CD14-positive monocyte (primary cell): ENCODE measurements at regions not wholly inside any gene's neighbourhood (a gene's known extent, or its start where the extent isn't known, plus 50 kb on each side); places are given as distances from the start of the nearest gene placed in this dataset.

Experiments used
- DNase-seq, 3 donors: peaks; one replicate each; pipeline ENCODE4 v3.0.0-alpha.2; 2011 to 2022
- H2AFZ ChIP-seq: 2 replicates; pipeline ENCODE4 v1.6.0; 2012; ENCODE audit warnings: mild to moderate bottlenecking, low read depth, low read length, inconsistent platforms; ENCODE audit not compliant: insufficient read depth, poor library complexity, severe bottlenecking
- H3K27ac ChIP-seq, 2 donors: 1 replicate in 1 of 2; 2 replicates in 1 of 2; pipeline ENCODE4 v1.5.1; 2012 to 2013; ENCODE audit warnings: low read length in 2 of 2, control low read depth in 1 of 2, inconsistent platforms in 1 of 2, low read depth in 1 of 2, mild to moderate bottlenecking in 1 of 2
- H3K27me3 ChIP-seq, 2 donors: one replicate each; pipeline versions ENCODE4 v1.6.0 to v1.6.1; 2011 to 2013; ENCODE audit warnings: low read length in 2 of 2; ENCODE audit not compliant: control insufficient read depth in 2 of 2, insufficient read depth in 2 of 2
- H3K36me3 ChIP-seq, 2 donors: replicated peaks in 1 of 2; 1 replicate in 1 of 2; 2 replicates in 1 of 2; pipeline versions ENCODE4 v1.5.1 to v1.6.1; 2012 to 2013; ENCODE audit warnings: low read length in 2 of 2, control low read depth in 1 of 2, inconsistent platforms in 1 of 2, mild to moderate bottlenecking in 1 of 2; ENCODE audit not compliant: insufficient read depth in 2 of 2, control insufficient read depth in 1 of 2
- H3K4me1 ChIP-seq, 2 donors: 1 replicate in 1 of 2; 2 replicates in 1 of 2; pipeline versions ENCODE4 v1.5.1 to v1.6.1; 2012 to 2013; ENCODE audit warnings: low read length in 2 of 2, control low read depth in 1 of 2, inconsistent platforms in 1 of 2, mild to moderate bottlenecking in 1 of 2, moderate library complexity in 1 of 2; ENCODE audit not compliant: insufficient read depth in 2 of 2, control insufficient read depth in 1 of 2
- H3K4me2 ChIP-seq: replicated peaks from 2 replicates; pipeline ENCODE3; 2012; ENCODE audit warnings: low read length, moderate library complexity, mild to moderate bottlenecking; ENCODE audit not compliant: poor library complexity, severe bottlenecking; ENCODE audit errors: extremely low read depth
- H3K4me3 ChIP-seq, 3 experiments: fragments of 200-600 bp in 1 of 3; sonication (generic) in 1 of 3; replicated peaks in 1 of 3; 1 replicate in 2 of 3; 2 replicates in 1 of 3; pipeline ENCODE4 v1.5.1; 2011 to 2013; ENCODE audit warnings: low read length in 3 of 3, mild to moderate bottlenecking in 3 of 3, control low read depth in 2 of 3, low read depth in 2 of 3, inconsistent platforms in 1 of 3, moderate library complexity in 1 of 3
- H3K79me2 ChIP-seq: 2 replicates; pipeline ENCODE4 v1.6.0; 2012; ENCODE audit warnings: mild to moderate bottlenecking, control low read depth, inconsistent platforms, low read length, moderate library complexity; ENCODE audit not compliant: insufficient read depth
- H3K9ac ChIP-seq: 2 replicates; pipeline ENCODE4 v1.6.0; 2017; ENCODE audit warnings: low read length, mild to moderate bottlenecking; ENCODE audit not compliant: insufficient read depth, poor library complexity, severe bottlenecking
- H3K9me3 ChIP-seq, 2 donors: replicated peaks in 1 of 2; 1 replicate in 1 of 2; 2 replicates in 1 of 2; pipeline versions ENCODE4 v1.5.1 to v1.6.1; 2012 to 2013; ENCODE audit warnings: low read length in 2 of 2, control low read depth in 1 of 2; ENCODE audit not compliant: control insufficient read depth in 1 of 2, insufficient read depth in 1 of 2
- H4K20me1 ChIP-seq: 2 replicates; pipeline ENCODE4 v1.6.0; 2012; ENCODE audit warnings: mild to moderate bottlenecking, low read length, control low read depth, moderate library complexity; ENCODE audit not compliant: insufficient read depth
- H3K27ac Mint-ChIP-seq, 7 donors: one replicate each; pipeline ENCODE4 v1.8.0; 2020; ENCODE audit warnings: mild to moderate bottlenecking in 7 of 7, mixed read lengths in 7 of 7, moderate library complexity in 6 of 7, inconsistent platforms in 2 of 7
- H3K27me3 Mint-ChIP-seq, 3 donors: one replicate each; pipeline ENCODE4 v1.8.0; 2021 to 2022; ENCODE audit warnings: low read depth in 3 of 3, mild to moderate bottlenecking in 3 of 3, mixed read lengths in 3 of 3, moderate library complexity in 3 of 3, inconsistent platforms in 1 of 3
- H3K36me3 Mint-ChIP-seq, 2 donors: one replicate each; pipeline ENCODE4 v1.8.0; 2020; ENCODE audit warnings: mixed read lengths in 2 of 2, inconsistent platforms in 1 of 2, mild to moderate bottlenecking in 1 of 2
- H3K4me1 Mint-ChIP-seq: one replicate; pipeline ENCODE4 v1.8.0; 2020; ENCODE audit warnings: mild to moderate bottlenecking, mixed read lengths
- H3K4me3 Mint-ChIP-seq, 2 donors: one replicate each; pipeline ENCODE4 v1.8.0; 2020; ENCODE audit warnings: mild to moderate bottlenecking in 2 of 2, mixed read lengths in 2 of 2, moderate library complexity in 1 of 2
- H3K9me3 Mint-ChIP-seq, 7 donors: one replicate each; pipeline ENCODE4 v1.8.0; 2020 to 2022; ENCODE audit warnings: mixed read lengths in 7 of 7, mild to moderate bottlenecking in 6 of 7, moderate library complexity in 6 of 7, inconsistent platforms in 2 of 7
- CTCF ChIP-seq: fragments of 200-600 bp; IDR thresholded peaks from one replicate; pipeline ENCODE4 v1.8.0; 2022; ENCODE audit warnings: antibody characterized with exemption, mild to moderate bottlenecking
- WGBS: methylation state at CpG from one replicate; pipeline ENCODE4 v1.1.5; 2013; ENCODE audit warnings: missing lambda C conversion rate; ENCODE audit not compliant: insufficient coverage; 5-methylcytosine and 5-hydroxymethylcytosine counted together
- intact Hi-C, 2 donors: fragments of 100-400 bp; cut with micrococcal nuclease; formaldehyde crosslinking; loops; one replicate each; pipeline versions ENCODE4 v1.15.0 to v1.15.1; 2023

GRCh38 chr2:80711915-80712314 lies 407.4 kb upstream of the LRRTM1 start:
- no peaks in the 10 kb centered on the region for H3K36me3 Mint-ChIP-seq

GRCh38 chr2:80706951-80707350 lies 402.4 kb upstream of the LRRTM1 start:
- no peak for TF ChIP-seq CTCF
- H3K36me3 ChIP-seq, result no peaks in the 10 kb centered on the region
- WGBS, result no CpG with 5 or more reads among the region's 2 CpGs
- Mint-ChIP-seq H3K27ac (no peak overlapping the region), H3K36me3 (no peaks in the 10 kb centered on the region), H3K27me3 (peaks cover 0 to 5% (median 3%) of the 10 kb centered on the region in 3 donors), H3K9me3 (peaks cover 0 to 20% (median 3%) of the 10 kb centered on the region in 7 donors), H3K4me1 (no peaks in the 10 kb centered on the region), H3K4me3 (no peak overlapping the region)
- H3K9me3 ChIP-seq, result peaks cover 0 to 22% of the 10 kb centered on the region in 2 donors
- H3K4me1 ChIP-seq, result no peaks in the 10 kb centered on the region
- H4K20me1 ChIP-seq, result no peaks in the 10 kb centered on the region
- intact Hi-C loops, result no loop called here
- no peak overlapping the region for H3K9ac ChIP-seq
- H3K79me2 ChIP-seq, result no peaks in the 10 kb centered on the region
- H3K27ac ChIP-seq, result no peak overlapping the region
- H3K4me3 ChIP-seq, result no peak overlapping the region
- DNase-seq, result no peak
- H3K27me3 ChIP-seq, result no peaks in the 10 kb centered on the region
- H2AFZ ChIP-seq, result no peak overlapping the region
- H3K4me2 ChIP-seq, result no peak overlapping the region

More at GRCh38 chr2:80711915-80712314, 407.4 kb upstream of the LRRTM1 start:
- H3K4me1 ChIP-seq, result no peaks in the 10 kb centered on the region
- H3K36me3 ChIP-seq, result no peaks in the 10 kb centered on the region
- H3K79me2 ChIP-seq, result no peaks in the 10 kb centered on the region
- no peak for TF ChIP-seq CTCF
- no peaks in the 10 kb centered on the region for H3K4me1 Mint-ChIP-seq
- H3K9ac ChIP-seq, result no peak overlapping the region
- H4K20me1 ChIP-seq, result no peaks in the 10 kb centered on the region
- intact Hi-C loops, result no loop called here
- H3K27ac ChIP-seq, result no peak overlapping the region
- peaks cover 0 to 5% (median 1%) of the 10 kb centered on the region in 3 donors for H3K27me3 Mint-ChIP-seq
- H3K4me3 ChIP-seq, result no peak overlapping the region
- H3K9me3 ChIP-seq, result peaks cover 0 to 14% of the 10 kb centered on the region in 2 donors
- H3K27ac Mint-ChIP-seq, result no peak overlapping the region
- H2AFZ ChIP-seq, result no peak overlapping the region
- H3K4me3 Mint-ChIP-seq, result no peak overlapping the region
- no peak for DNase-seq
- no peak overlapping the region for H3K4me2 ChIP-seq
- H3K9me3 Mint-ChIP-seq, result peaks cover 0 to 11% (median 3%) of the 10 kb centered on the region in 7 donors
- H3K27me3 ChIP-seq, result no peaks in the 10 kb centered on the region
